Keratinocyte (primary cell): ENCODE measurements at regions not wholly inside any gene's neighbourhood (a gene's known extent, or its start where the extent isn't known, plus 50 kb on each side); places are given as distances from the start of the nearest gene placed in this dataset.

ENCODE experiments used
- DNase-seq: peaks from one replicate; pipeline ENCODE4 v3.0.0-alpha.2; 2011; ENCODE audit warnings: low read depth, missing footprints, low spot score
- FAIRE-seq: peaks from 2 replicates; lab custom pipeline; 2011; peaks lifted over from hg19 to GRCh38; lab: Jason Lieb, UNC
- H2AFZ ChIP-seq: 2 replicates; pipeline ENCODE4 v1.6.0; 2012; ENCODE audit warnings: low read length, control low read depth, inconsistent platforms; ENCODE audit not compliant: control insufficient read depth
- H3K27ac ChIP-seq: 2 replicates; pipeline ENCODE4 v1.5.1; 2011; ENCODE audit warnings: low read length; ENCODE audit not compliant: control insufficient read depth, insufficient read depth
- H3K27me3 ChIP-seq: 3 replicates; pipeline ENCODE4 v1.6.0; 2011; ENCODE audit warnings: low read length; ENCODE audit not compliant: control insufficient read depth, insufficient read depth; ENCODE audit errors: extremely low read depth
- H3K36me3 ChIP-seq, 2 experiments: 2 replicates in 1 of 2; 3 replicates in 1 of 2; pipeline ENCODE4 v1.5.1; 2011; ENCODE audit warnings: low read length in 2 of 2, mild to moderate bottlenecking in 1 of 2; ENCODE audit not compliant: control insufficient read depth in 2 of 2, insufficient read depth in 2 of 2; ENCODE audit errors: extremely low read depth in 1 of 2
- H3K4me1 ChIP-seq: 3 replicates; pipeline ENCODE4 v1.5.1; 2011; ENCODE audit warnings: low read length; ENCODE audit not compliant: control insufficient read depth, insufficient read depth; ENCODE audit errors: extremely low read depth
- H3K4me2 ChIP-seq: 3 replicates; pipeline ENCODE4 v1.6.0; 2011; ENCODE audit warnings: low read depth, low read length; ENCODE audit not compliant: control insufficient read depth, insufficient read depth; ENCODE audit errors: extremely low read depth
- H3K4me3 ChIP-seq, 3 experiments: fragments of 200-600 bp in 1 of 3; sonication (generic) in 1 of 3; 2 replicates in 2 of 3; 3 replicates in 1 of 3; pipeline ENCODE4 v1.5.1; 2011 to 2016; ENCODE audit warnings: low read length in 3 of 3, mild to moderate bottlenecking in 3 of 3, control low read depth in 2 of 3, inconsistent platforms in 1 of 3, low read depth in 1 of 3, mixed read lengths in 1 of 3, mixed run types in 1 of 3, moderate library complexity in 1 of 3; ENCODE audit not compliant: control insufficient read depth in 2 of 3, insufficient read depth in 2 of 3; ENCODE audit errors: extremely low read depth in 1 of 3
- H3K79me2 ChIP-seq: 2 replicates; pipeline ENCODE4 v1.6.0; 2012; ENCODE audit warnings: low read length; ENCODE audit not compliant: control insufficient read depth, insufficient read depth
- H3K9ac ChIP-seq: 3 replicates; pipeline ENCODE4 v1.6.0; 2011; ENCODE audit warnings: low read length; ENCODE audit not compliant: control insufficient read depth, insufficient read depth; ENCODE audit errors: extremely low read depth
- H3K9me1 ChIP-seq: 3 replicates; pipeline ENCODE4 v1.6.0; 2011; ENCODE audit warnings: low read length; ENCODE audit not compliant: control insufficient read depth, insufficient read depth; ENCODE audit errors: extremely low read depth
- H3K9me3 ChIP-seq: 2 replicates; pipeline ENCODE4 v1.5.1; 2012; ENCODE audit warnings: low read depth, low read length; ENCODE audit not compliant: control insufficient read depth
- H4K20me1 ChIP-seq: 3 replicates; pipeline ENCODE4 v1.6.0; 2011; ENCODE audit warnings: low read length; ENCODE audit not compliant: control insufficient read depth, insufficient read depth; ENCODE audit errors: extremely low read depth
- EZH2 ChIP-seq: IDR thresholded peaks from one replicate; pipeline ENCODE4 v1.6.1; 2012; ENCODE audit warnings: inconsistent platforms, mild to moderate bottlenecking, low read length, moderate library complexity
- dilution Hi-C: fragments of 300-500 bp; cut with MboI; formaldehyde crosslinking; loops from one replicate; pipeline ENCODE4 v1.7.0; 2020; ENCODE audit warnings: low sequenced_read_pairs; ENCODE audit not compliant: extremely low pct_ligation_motif_present
- TF ChIP-seq, protein P1 (sequence below), 3 experiments: IDR thresholded peaks in 1 of 3; conservative IDR thresholded peaks in 1 of 3; optimal IDR thresholded peaks in 1 of 3; 2 replicates in 2 of 3; 3 replicates in 1 of 3; pipeline versions ENCODE3 to v1.5.1; 2011; ENCODE audit warnings: low read length in 3 of 3, mild to moderate bottlenecking in 3 of 3, moderate library complexity in 2 of 3, control low read depth in 1 of 3, inconsistent platforms in 1 of 3; ENCODE audit not compliant: insufficient read depth in 2 of 3; ENCODE audit errors: extremely low read depth in 1 of 3

DNA sequence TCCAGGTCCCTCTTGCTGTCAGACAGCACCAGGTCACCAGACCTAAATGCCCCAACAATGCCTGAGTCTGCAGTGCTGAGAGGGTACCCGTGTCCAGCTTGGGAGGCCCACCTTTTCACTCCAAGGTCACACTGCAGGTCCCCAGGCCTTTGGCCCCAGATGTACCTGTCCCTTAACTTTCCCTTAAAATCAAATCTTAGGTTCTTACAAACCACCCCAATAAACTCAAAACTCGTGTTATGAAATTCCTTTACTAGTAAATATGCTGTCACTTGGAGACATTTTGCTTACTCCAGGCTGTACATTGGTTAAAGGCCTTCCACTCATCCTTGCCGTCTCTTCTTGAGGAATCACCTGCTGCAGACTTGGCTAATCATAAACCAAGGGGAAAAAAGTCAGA is 165.7 kb upstream of the RREB1 start:
- no peak overlapping the region for H3K4me3 ChIP-seq
- no peak overlapping the region for H3K27ac ChIP-seq
- H3K36me3 ChIP-seq = no peaks in the 10 kb centered on the region
- H3K9me3 ChIP-seq = no peaks in the 10 kb centered on the region
- no peak overlapping the region for H3K9ac ChIP-seq
- H3K27me3 ChIP-seq = no peaks in the 10 kb centered on the region
- FAIRE-seq = no peak
- TF ChIP-seq, protein P1, sequence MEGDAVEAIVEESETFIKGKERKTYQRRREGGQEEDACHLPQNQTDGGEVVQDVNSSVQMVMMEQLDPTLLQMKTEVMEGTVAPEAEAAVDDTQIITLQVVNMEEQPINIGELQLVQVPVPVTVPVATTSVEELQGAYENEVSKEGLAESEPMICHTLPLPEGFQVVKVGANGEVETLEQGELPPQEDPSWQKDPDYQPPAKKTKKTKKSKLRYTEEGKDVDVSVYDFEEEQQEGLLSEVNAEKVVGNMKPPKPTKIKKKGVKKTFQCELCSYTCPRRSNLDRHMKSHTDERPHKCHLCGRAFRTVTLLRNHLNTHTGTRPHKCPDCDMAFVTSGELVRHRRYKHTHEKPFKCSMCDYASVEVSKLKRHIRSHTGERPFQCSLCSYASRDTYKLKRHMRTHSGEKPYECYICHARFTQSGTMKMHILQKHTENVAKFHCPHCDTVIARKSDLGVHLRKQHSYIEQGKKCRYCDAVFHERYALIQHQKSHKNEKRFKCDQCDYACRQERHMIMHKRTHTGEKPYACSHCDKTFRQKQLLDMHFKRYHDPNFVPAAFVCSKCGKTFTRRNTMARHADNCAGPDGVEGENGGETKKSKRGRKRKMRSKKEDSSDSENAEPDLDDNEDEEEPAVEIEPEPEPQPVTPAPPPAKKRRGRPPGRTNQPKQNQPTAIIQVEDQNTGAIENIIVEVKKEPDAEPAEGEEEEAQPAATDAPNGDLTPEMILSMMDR (optimal IDR thresholded peaks at IDR 0.05 in 1 of 3, IDR thresholded peaks at IDR 0.05 in 1 of 3, conservative IDR thresholded peaks at IDR 0.05 in 1 of 3; ENCODE audit: extremely low read depth in 1 of 3, insufficient read depth in 2 of 3, low read length in 3 of 3) = no peak
- TF ChIP-seq EZH2 = no peak
- H3K9me1 ChIP-seq = no peaks in the 10 kb centered on the region
- no peak overlapping the region for H3K4me2 ChIP-seq
- no peaks in the 10 kb centered on the region for H3K4me1 ChIP-seq
- no peak for DNase-seq
- H2AFZ ChIP-seq = no peak overlapping the region
- H4K20me1 ChIP-seq = no peaks in the 10 kb centered on the region
- no peaks in the 10 kb centered on the region for H3K79me2 ChIP-seq
- dilution Hi-C loops = no loop called here

DNA sequence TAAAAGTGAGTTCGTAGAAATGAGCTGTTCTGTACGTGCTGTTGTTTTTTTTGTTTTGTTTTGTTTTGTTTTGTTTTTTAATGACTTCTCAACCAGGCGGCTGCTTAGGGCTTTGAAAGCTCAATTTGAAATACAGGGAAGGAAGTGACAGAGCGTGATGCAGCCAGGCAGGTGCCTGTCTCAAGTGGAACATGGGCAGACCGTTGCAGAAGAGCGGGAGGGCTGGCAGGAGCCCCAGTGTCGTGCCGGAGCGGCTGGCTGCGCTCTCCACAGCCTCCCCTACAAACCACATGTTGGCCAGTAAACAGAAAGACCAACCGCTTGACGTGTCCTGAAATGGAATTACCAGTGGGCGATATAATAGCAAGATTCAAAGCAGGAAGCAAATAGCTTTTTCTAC is 164.9 kb upstream of the RREB1 start:
- no peaks in the 10 kb centered on the region for H3K4me1 ChIP-seq
- H3K27me3 ChIP-seq = no peaks in the 10 kb centered on the region
- no peak overlapping the region for H3K27ac ChIP-seq
- DNase-seq (no peak), FAIRE-seq (no peak)
- H3K9me3 ChIP-seq = no peaks in the 10 kb centered on the region
- no peaks in the 10 kb centered on the region for H3K36me3 ChIP-seq
- H4K20me1 ChIP-seq = no peaks in the 10 kb centered on the region
- H3K4me3 ChIP-seq = no peak overlapping the region
- dilution Hi-C loops = no loop called here
- TF ChIP-seq EZH2 = no peak
- TF ChIP-seq, protein P1 (optimal IDR thresholded peaks at IDR 0.05 in 1 of 3, IDR thresholded peaks at IDR 0.05 in 1 of 3, conservative IDR thresholded peaks at IDR 0.05 in 1 of 3; ENCODE audit: extremely low read depth in 1 of 3, insufficient read depth in 2 of 3, low read length in 3 of 3) = no peak
- H3K9me1 ChIP-seq = no peaks in the 10 kb centered on the region
- no peak overlapping the region for H3K9ac ChIP-seq
- H3K4me2 ChIP-seq = no peak overlapping the region
- no peak overlapping the region for H2AFZ ChIP-seq
- no peaks in the 10 kb centered on the region for H3K79me2 ChIP-seq
